Activated T-cell treated with anti-CD3 and anti-CD28 coated beads, Interleukin-2, amount 50 U/mL, for 72 hours (primary cell): ENCODE measurements at regions not wholly inside any gene's neighbourhood (a gene's known extent, or its start where the extent isn't known, plus 50 kb on each side); places are given as distances from the start of the nearest gene placed in this dataset.

Experiments
- ATAC-seq, 2 donors: fragments of 150-1000 bp; cut with Tn5 transposase; replicated peaks in 1 of 2; 2 replicates each; pipeline ENCODE4 v1.10.0; 2021; ENCODE audit warnings: moderate library complexity in 2 of 2, mild to moderate bottlenecking in 1 of 2
- DNase-seq, 2 donors: peaks; one replicate each; pipeline ENCODE4 v3.0.0; 2021 to 2022; ENCODE audit warnings: mixed read lengths in 1 of 2
- H3K27ac Mint-ChIP-seq: one replicate; pipeline ENCODE4 v1.8.0; 2022; ENCODE audit warnings: mild to moderate bottlenecking, moderate library complexity, mixed read lengths
- H3K27me3 Mint-ChIP-seq: one replicate; pipeline ENCODE4 v1.8.0; 2022; ENCODE audit warnings: low read depth, mixed read lengths
- H3K36me3 Mint-ChIP-seq, 2 donors: one replicate each; pipeline ENCODE4 v1.8.0; 2022; ENCODE audit warnings: mixed read lengths in 2 of 2, mild to moderate bottlenecking in 1 of 2; ENCODE audit not compliant: insufficient read depth in 2 of 2
- H3K4me1 Mint-ChIP-seq: one replicate; pipeline ENCODE4 v1.8.0; 2022; ENCODE audit warnings: low read depth, mixed read lengths
- H3K4me3 Mint-ChIP-seq, 2 donors: one replicate each; pipeline ENCODE4 v1.8.0; 2022; ENCODE audit warnings: mild to moderate bottlenecking in 2 of 2, mixed read lengths in 2 of 2, moderate library complexity in 2 of 2
- H3K9me3 Mint-ChIP-seq, 2 donors: one replicate each; pipeline ENCODE4 v1.8.0; 2022; ENCODE audit warnings: mixed read lengths in 2 of 2

- ATAC-seq (no peak), DNase-seq (no peak)
- H3K4me3 Mint-ChIP-seq = no peak overlapping the region
- H3K36me3 Mint-ChIP-seq = no peaks in the 10 kb centered on the region
- H3K9me3 Mint-ChIP-seq = no peaks in the 10 kb centered on the region
- no peaks in the 10 kb centered on the region for H3K27me3 Mint-ChIP-seq
- H3K27ac Mint-ChIP-seq = no peak overlapping the region
- H3K4me1 Mint-ChIP-seq = no peaks in the 10 kb centered on the region
Measured at GRCh38 chr5:124468671-124469411, 277.6 kb downstream of the ZNF608 start.

DNA sequence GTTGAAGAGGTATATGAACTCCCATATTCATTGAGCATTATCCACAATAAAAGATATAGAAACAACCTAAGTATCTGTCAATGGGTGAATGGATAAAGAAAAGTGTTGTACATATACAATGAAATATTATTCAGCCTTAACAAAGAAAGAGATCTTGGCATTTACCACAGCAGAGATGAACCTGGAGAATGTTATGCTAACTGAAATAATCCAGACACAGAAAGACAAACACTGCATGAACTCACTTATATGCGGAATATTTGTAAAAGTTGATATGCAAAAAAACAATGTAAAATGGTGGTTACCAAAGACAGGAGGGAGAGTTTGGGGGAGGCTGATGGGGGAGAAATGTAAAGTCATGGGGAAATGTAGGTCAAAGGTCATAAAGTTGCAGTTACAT is 278.7 kb downstream of the ZNF608 start:
- Mint-ChIP-seq H3K27ac (no peak overlapping the region), H3K36me3 (no peaks in the 10 kb centered on the region)
- no peak for ATAC-seq

GRCh38 chr5:124466011-124466410 is 280.4 kb downstream of the ZNF608 start:
- no peaks in the 10 kb centered on the region for H3K9me3 Mint-ChIP-seq
- no peak overlapping the region for H3K4me3 Mint-ChIP-seq
- no peaks in the 10 kb centered on the region for H3K27me3 Mint-ChIP-seq
- no peaks in the 10 kb centered on the region for H3K4me1 Mint-ChIP-seq
- no peak overlapping the region for H3K27ac Mint-ChIP-seq
- ATAC-seq (no peak), DNase-seq (no peak)
- H3K36me3 Mint-ChIP-seq = no peaks in the 10 kb centered on the region

More for the DNA sequence above, 278.7 kb downstream of the ZNF608 start:
- Mint-ChIP-seq H3K4me1 (no peaks in the 10 kb centered on the region), H3K4me3 (no peak overlapping the region), H3K9me3 (no peaks in the 10 kb centered on the region), H3K27me3 (no peaks in the 10 kb centered on the region)
- no peak for DNase-seq

DNA sequence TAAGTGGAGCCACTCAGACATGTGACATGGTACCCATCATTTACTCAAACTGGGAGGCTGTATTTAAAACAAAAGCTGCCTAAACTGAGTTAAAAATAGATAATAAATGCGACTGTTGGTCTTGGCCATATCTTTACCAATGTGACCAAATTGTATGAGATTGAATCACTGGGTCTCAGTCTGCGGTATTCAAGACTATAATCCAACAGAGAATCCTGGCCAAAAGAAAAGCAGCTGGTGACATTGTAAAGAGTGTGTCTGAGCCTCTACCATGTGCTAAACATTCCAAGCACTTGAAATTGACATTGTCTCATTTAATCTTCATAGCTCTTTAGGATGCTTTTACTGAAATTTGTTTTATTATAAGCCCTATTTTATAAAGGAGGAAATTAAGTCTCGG is 282.6 kb downstream of the ZNF608 start:
- peaks cover 0 to 3% of the 10 kb centered on the region in 2 donors for H3K9me3 Mint-ChIP-seq
- H3K4me3 Mint-ChIP-seq = no peak overlapping the region
- no peak overlapping the region for H3K27ac Mint-ChIP-seq
- no peak for ATAC-seq
- no peaks in the 10 kb centered on the region for H3K4me1 Mint-ChIP-seq
- no peak for DNase-seq
- peaks cover 12% of the 10 kb centered on the region for H3K27me3 Mint-ChIP-seq
- no peaks in the 10 kb centered on the region for H3K36me3 Mint-ChIP-seq

GRCh38 chr5:124462751-124463150 is 283.7 kb downstream of the ZNF608 start:
- Mint-ChIP-seq H3K9me3 (peaks cover 0 to 3% of the 10 kb centered on the region in 2 donors), H3K36me3 (no peaks in the 10 kb centered on the region), H3K27me3 (peaks cover 12% of the 10 kb centered on the region), H3K4me3 (no peak overlapping the region), H3K27ac (no peak overlapping the region), H3K4me1 (no peaks in the 10 kb centered on the region)
- ATAC-seq (no peak), DNase-seq (no peak)

DNA sequence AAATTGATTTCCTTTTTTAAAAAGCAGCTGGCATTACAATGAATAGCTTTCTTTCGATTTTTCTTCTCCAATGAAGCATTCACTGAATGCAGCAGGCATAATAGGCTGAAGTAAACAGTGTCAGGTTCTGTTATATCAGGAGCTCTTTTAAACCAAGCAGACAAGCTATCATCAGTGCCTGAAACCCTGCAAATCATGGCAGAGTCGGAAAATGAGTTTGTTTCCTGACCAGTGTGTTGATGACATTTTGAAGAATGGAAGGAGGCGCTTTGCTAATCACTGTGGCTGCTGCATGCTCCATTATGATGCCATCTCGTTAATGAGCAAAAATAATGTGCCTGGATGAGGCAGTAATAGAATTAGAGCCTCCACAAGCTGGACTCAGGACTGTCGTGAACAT is 284.5 kb downstream of the ZNF608 start:
- H3K4me1 Mint-ChIP-seq = no peaks in the 10 kb centered on the region
- no peak for DNase-seq
- peaks cover 0 to 3% of the 10 kb centered on the region in 2 donors for H3K9me3 Mint-ChIP-seq
- peaks cover 12% of the 10 kb centered on the region for H3K27me3 Mint-ChIP-seq
- H3K36me3 Mint-ChIP-seq = no peaks in the 10 kb centered on the region
- H3K4me3 Mint-ChIP-seq = no peak overlapping the region
- H3K27ac Mint-ChIP-seq = no peak overlapping the region
- ATAC-seq = no peak

DNA sequence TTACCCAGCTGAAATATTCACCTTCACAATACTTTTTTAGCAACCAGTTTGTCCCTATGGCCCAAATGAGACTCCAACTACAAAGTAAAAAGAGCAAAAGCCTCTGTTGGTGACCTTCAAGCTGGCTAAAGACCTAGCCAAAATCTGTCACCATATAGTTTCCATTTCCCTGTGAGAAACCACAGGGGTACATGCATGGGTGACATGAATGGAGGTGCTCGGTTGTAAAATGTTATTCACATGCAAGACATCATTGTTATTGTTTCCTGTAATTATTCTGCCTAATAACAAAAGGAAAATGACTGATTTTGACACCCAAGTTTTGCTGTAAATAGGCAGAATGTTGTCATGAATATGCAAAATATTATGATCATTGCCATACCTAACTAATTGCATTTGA is 285.3 kb downstream of the ZNF608 start:
- Mint-ChIP-seq H3K4me3 (no peak overlapping the region), H3K4me1 (no peaks in the 10 kb centered on the region), H3K27me3 (peaks cover 12% of the 10 kb centered on the region), H3K36me3 (no peaks in the 10 kb centered on the region), H3K27ac (no peak overlapping the region), H3K9me3 (peaks cover 0 to 3% of the 10 kb centered on the region in 2 donors)
- no peak for DNase-seq
- no peak for ATAC-seq

DNA sequence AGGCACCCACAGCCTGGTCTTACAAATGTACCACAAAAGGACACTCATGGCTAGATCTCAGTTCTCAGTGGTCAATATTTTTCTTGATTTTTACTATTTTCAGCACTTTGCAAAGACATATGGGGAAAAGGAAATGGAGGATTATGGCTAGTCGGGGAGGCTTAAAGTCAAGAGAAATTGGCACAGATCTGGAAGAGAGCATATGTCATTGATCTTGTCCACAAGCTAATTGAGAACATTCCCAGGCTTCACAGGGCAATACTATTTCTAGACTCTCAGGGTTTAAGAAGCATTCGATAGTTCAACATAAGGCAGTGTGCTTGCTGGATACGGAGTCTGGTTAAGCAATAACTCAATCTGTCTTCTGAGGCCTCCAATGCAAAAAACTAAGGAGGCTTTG is 285.8 kb downstream of the ZNF608 start:
- peaks cover 0 to 3% of the 10 kb centered on the region in 2 donors for H3K9me3 Mint-ChIP-seq
- ATAC-seq = no peak
- H3K36me3 Mint-ChIP-seq = no peaks in the 10 kb centered on the region
- H3K27ac Mint-ChIP-seq = no peak overlapping the region
- H3K4me3 Mint-ChIP-seq = no peak overlapping the region
- no peaks in the 10 kb centered on the region for H3K4me1 Mint-ChIP-seq
- peaks cover 12% of the 10 kb centered on the region for H3K27me3 Mint-ChIP-seq
- no peak for DNase-seq

GRCh38 chr5:124459984-124460383 is 286.5 kb downstream of the ZNF608 start:
- no peak overlapping the region for H3K4me3 Mint-ChIP-seq
- H3K27ac Mint-ChIP-seq = no peak overlapping the region
- no peak for DNase-seq
- peaks cover 12% of the 10 kb centered on the region for H3K27me3 Mint-ChIP-seq
- no peaks in the 10 kb centered on the region for H3K36me3 Mint-ChIP-seq
- peaks cover 0 to 3% of the 10 kb centered on the region in 2 donors for H3K9me3 Mint-ChIP-seq
- no peaks in the 10 kb centered on the region for H3K4me1 Mint-ChIP-seq
- ATAC-seq = no peak

- DNase-seq = no peak
- H3K9me3 Mint-ChIP-seq = peaks cover 0 to 3% of the 10 kb centered on the region in 2 donors
- ATAC-seq = no peak
Measured at GRCh38 chr5:124457901-124458300, 288.5 kb downstream of the ZNF608 start.

GRCh38 chr5:124457101-124457500 is 289.3 kb downstream of the ZNF608 start:
- Mint-ChIP-seq H3K27ac (no peak overlapping the region), H3K4me3 (no peak overlapping the region), H3K4me1 (peaks cover 12% of the 10 kb centered on the region), H3K9me3 (peaks cover 0 to 3% of the 10 kb centered on the region in 2 donors), H3K36me3 (no peaks in the 10 kb centered on the region), H3K27me3 (peaks cover 17% of the 10 kb centered on the region)
- DNase-seq (no peak), ATAC-seq (no peak)

More at GRCh38 chr5:124457901-124458300, 288.5 kb downstream of the ZNF608 start:
- Mint-ChIP-seq H3K36me3 (no peaks in the 10 kb centered on the region), H3K27me3 (peaks cover 12% of the 10 kb centered on the region), H3K4me1 (peaks cover 10% of the 10 kb centered on the region), H3K4me3 (no peak overlapping the region), H3K27ac (no peak overlapping the region)

DNA sequence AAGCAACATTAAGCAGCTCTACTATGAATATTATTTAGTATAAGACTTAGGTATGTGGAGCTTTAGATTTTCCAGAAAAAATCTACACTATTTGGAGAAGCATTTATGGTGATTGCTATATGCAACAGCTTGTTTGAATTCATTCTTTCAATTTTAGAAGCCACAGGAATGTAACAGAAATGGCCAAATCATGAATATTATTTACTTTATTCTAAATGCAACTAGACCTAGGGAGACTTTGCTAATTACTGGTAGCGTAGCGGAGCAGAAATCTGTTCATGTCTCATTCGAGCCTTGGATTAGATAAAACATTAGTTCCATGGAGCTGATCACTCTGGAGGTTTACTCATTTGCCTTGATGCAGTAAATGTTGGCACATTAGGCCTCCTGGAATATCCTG is 290.2 kb downstream of the ZNF608 start:
- peaks cover 20% of the 10 kb centered on the region for H3K27me3 Mint-ChIP-seq
- no peak for DNase-seq
- peaks cover 0 to 3% of the 10 kb centered on the region in 2 donors for H3K9me3 Mint-ChIP-seq
- H3K27ac Mint-ChIP-seq = no peak overlapping the region
- H3K4me1 Mint-ChIP-seq = peaks cover 12% of the 10 kb centered on the region
- no peak overlapping the region for H3K4me3 Mint-ChIP-seq
- no peaks in the 10 kb centered on the region for H3K36me3 Mint-ChIP-seq
- ATAC-seq = no peak

- no peak overlapping the region for H3K27ac Mint-ChIP-seq
- H3K4me1 Mint-ChIP-seq = peaks cover 12% of the 10 kb centered on the region
- ATAC-seq = no peak
- no peaks in the 10 kb centered on the region for H3K9me3 Mint-ChIP-seq
- H3K27me3 Mint-ChIP-seq = peaks cover 17% of the 10 kb centered on the region
- no peak overlapping the region for H3K4me3 Mint-ChIP-seq
- DNase-seq = no peak
- no peaks in the 10 kb centered on the region for H3K36me3 Mint-ChIP-seq
Measured at GRCh38 chr5:124454081-124454480, 292.4 kb downstream of the ZNF608 start.
